ENCODE measurements at regions not wholly inside any gene's neighbourhood (a gene's known extent, or its start where the extent isn't known, plus 50 kb on each side); places are given as distances from the start of the nearest gene placed in this dataset.

GRCh38 chr13:34667286-34668218, 274.5 kb upstream of the NBEA start:
- Histone ChIP-seq H3K27me3 (no peaks in the 10 kb centered on the region), H3K4me3 (no peak overlapping the region), H3K9me3 (no peaks in the 10 kb centered on the region), H3K4me1 (no peaks in the 10 kb centered on the region), H3K36me3 (no peaks in the 10 kb centered on the region), H3K27ac (no peak overlapping the region)
- no peak for TF ChIP-seq POLR2A (IDR thresholded peaks at IDR 0.05)
- TF ChIP-seq, protein P1, sequence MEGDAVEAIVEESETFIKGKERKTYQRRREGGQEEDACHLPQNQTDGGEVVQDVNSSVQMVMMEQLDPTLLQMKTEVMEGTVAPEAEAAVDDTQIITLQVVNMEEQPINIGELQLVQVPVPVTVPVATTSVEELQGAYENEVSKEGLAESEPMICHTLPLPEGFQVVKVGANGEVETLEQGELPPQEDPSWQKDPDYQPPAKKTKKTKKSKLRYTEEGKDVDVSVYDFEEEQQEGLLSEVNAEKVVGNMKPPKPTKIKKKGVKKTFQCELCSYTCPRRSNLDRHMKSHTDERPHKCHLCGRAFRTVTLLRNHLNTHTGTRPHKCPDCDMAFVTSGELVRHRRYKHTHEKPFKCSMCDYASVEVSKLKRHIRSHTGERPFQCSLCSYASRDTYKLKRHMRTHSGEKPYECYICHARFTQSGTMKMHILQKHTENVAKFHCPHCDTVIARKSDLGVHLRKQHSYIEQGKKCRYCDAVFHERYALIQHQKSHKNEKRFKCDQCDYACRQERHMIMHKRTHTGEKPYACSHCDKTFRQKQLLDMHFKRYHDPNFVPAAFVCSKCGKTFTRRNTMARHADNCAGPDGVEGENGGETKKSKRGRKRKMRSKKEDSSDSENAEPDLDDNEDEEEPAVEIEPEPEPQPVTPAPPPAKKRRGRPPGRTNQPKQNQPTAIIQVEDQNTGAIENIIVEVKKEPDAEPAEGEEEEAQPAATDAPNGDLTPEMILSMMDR (IDR thresholded peaks at IDR 0.05), result no peak
- DNase-seq, result no peak

- no peaks in the 10 kb centered on the region for H3K27me3 ChIP-seq
- no peak for TF ChIP-seq POLR2A (IDR thresholded peaks at IDR 0.05)
- TF ChIP-seq, protein P1 (IDR thresholded peaks at IDR 0.05), result no peak
- H3K9me3 ChIP-seq, result no peaks in the 10 kb centered on the region
- no peaks in the 10 kb centered on the region for H3K36me3 ChIP-seq
- DNase-seq, result no peak
- H3K27ac ChIP-seq, result no peak overlapping the region
- H3K4me3 ChIP-seq, result no peak overlapping the region
- no peaks in the 10 kb centered on the region for H3K4me1 ChIP-seq
Measured at GRCh38 chr13:34671137-34671536, 270.9 kb upstream of the NBEA start.

DNA sequence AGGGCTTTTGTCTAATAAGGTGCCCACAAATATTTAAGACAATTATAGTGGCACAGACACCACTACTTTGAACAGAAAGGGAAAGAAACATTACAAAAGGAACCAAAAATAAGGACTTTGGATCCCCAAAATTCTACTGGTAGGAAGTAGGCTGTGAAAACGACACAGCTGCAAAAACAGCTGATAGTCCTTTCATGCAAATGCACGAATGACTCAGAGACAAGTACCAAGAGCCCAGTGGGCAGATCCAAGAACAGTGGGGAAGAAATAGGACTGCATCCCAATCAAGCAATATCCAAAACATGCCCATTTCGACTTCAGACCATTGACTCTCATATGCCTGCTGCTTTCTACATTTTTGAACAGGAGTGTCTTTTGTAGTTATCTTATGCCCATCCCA, 269.4 kb upstream of the NBEA start:
- H3K9me3 ChIP-seq, result no peaks in the 10 kb centered on the region

DNA sequence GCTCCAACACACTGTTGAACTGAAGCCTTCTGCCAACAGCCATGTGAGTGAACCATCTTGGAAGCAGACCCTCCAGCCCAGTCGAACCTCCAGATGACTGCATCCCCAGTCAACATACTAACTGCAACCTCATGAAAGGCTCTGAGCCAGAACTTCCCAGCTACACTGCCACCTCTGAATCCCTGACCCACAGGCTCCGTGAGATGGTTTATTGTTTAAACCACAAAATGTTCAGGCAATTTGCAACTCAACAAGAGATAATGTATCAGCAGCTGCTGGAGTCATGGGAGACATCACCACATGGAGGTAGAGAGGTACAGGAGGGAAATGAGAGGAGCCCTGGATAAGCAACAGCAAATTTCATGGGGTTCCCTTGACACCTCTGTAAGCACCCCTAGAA, 266.4 kb upstream of the NBEA start:
- no peak for DNase-seq
- Histone ChIP-seq H3K9me3 (no peaks in the 10 kb centered on the region), H3K4me1 (no peaks in the 10 kb centered on the region), H3K27me3 (no peaks in the 10 kb centered on the region), H3K36me3 (no peaks in the 10 kb centered on the region), H3K27ac (no peak overlapping the region), H3K4me3 (no peak overlapping the region)
- no peak for TF ChIP-seq POLR2A (IDR thresholded peaks at IDR 0.05)
- TF ChIP-seq, protein P1 (IDR thresholded peaks at IDR 0.05), result no peak

More for the DNA sequence above, 269.4 kb upstream of the NBEA start:
- no peak overlapping the region for H3K27ac ChIP-seq
- no peaks in the 10 kb centered on the region for H3K27me3 ChIP-seq
- no peak for DNase-seq
- no peak overlapping the region for H3K4me3 ChIP-seq
- H3K36me3 ChIP-seq, result no peaks in the 10 kb centered on the region
- TF ChIP-seq POLR2A (IDR thresholded peaks at IDR 0.05), result no peak
- TF ChIP-seq, protein P1 (IDR thresholded peaks at IDR 0.05), result no peak
- H3K4me1 ChIP-seq, result no peaks in the 10 kb centered on the region

- H3K4me3 ChIP-seq, result no peak overlapping the region
- no peaks in the 10 kb centered on the region for H3K4me1 ChIP-seq
- no peak overlapping the region for H3K27ac ChIP-seq
- DNase-seq, result no peak
- no peaks in the 10 kb centered on the region for H3K9me3 ChIP-seq
- H3K27me3 ChIP-seq, result no peaks in the 10 kb centered on the region
- TF ChIP-seq, protein P1 (IDR thresholded peaks at IDR 0.05), result no peak
- TF ChIP-seq POLR2A (IDR thresholded peaks at IDR 0.05), result no peak
- H3K36me3 ChIP-seq, result no peaks in the 10 kb centered on the region
Measured at GRCh38 chr13:34678154-34678553, 263.9 kb upstream of the NBEA start.

All from Peyer's patch (tissue), 4 donors.